ENCODE measurements at regions not wholly inside any gene's neighbourhood (a gene's known extent, or its start where the extent isn't known, plus 50 kb on each side); places are given as distances from the start of the nearest gene placed in this dataset.

GRCh38 chr2:12863937-12864336, 147.2 kb downstream of the TRIB2 start:
- TF ChIP-seq CTCF (tag by site-specific recombination; IDR thresholded peaks at IDR 0.05) (no peak), ZNF488 (tag by site-specific recombination; IDR thresholded peaks at IDR 0.05) (no peak), TCF7L2 (IDR thresholded peaks at IDR 0.05; ENCODE audit: borderline replicate concordance, low read depth, low read length) (no peak), ZNF791 (tag by site-specific recombination; IDR thresholded peaks at IDR 0.05) (no peak), ZBTB1 (tag by site-specific recombination; IDR thresholded peaks at IDR 0.05) (no peak), ZFP41 (tag by site-specific recombination; IDR thresholded peaks at IDR 0.05; ENCODE audit: borderline replicate concordance) (no peak), ZNF776 (tag by site-specific recombination; IDR thresholded peaks at IDR 0.05; ENCODE audit: borderline replicate concordance) (no peak), MYNN (tag by site-specific recombination; IDR thresholded peaks at IDR 0.05; ENCODE audit: borderline replicate concordance) (no peak), ZNF350 (tag by site-specific recombination; IDR thresholded peaks at IDR 0.05) (no peak), KLF1 (tag by site-specific recombination; IDR thresholded peaks at IDR 0.05) (no peak)
